ENCODE measurements at regions not wholly inside any gene's neighbourhood (a gene's known extent, or its start where the extent isn't known, plus 50 kb on each side); places are given as distances from the start of the nearest gene placed in this dataset.

DNA sequence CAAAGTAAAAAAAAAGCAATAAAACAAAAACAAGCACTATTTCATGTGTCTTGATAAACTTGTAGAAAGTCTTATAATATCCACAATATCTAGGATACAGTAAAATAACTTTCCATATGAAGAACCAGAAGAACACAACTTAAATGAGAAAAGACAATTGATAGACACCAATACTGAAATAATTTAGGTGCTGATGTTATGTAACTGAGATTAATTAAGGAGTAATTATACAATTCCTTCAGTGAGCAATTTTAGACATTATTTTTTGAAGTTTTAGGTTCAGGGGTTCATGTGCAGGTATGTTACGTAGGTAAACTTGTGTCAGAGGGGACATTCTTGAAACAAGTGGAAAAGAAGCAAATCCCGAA lies 88.3 kb upstream of the VPREB1 start:
- TF ChIP-seq, protein P1, sequence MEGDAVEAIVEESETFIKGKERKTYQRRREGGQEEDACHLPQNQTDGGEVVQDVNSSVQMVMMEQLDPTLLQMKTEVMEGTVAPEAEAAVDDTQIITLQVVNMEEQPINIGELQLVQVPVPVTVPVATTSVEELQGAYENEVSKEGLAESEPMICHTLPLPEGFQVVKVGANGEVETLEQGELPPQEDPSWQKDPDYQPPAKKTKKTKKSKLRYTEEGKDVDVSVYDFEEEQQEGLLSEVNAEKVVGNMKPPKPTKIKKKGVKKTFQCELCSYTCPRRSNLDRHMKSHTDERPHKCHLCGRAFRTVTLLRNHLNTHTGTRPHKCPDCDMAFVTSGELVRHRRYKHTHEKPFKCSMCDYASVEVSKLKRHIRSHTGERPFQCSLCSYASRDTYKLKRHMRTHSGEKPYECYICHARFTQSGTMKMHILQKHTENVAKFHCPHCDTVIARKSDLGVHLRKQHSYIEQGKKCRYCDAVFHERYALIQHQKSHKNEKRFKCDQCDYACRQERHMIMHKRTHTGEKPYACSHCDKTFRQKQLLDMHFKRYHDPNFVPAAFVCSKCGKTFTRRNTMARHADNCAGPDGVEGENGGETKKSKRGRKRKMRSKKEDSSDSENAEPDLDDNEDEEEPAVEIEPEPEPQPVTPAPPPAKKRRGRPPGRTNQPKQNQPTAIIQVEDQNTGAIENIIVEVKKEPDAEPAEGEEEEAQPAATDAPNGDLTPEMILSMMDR (IDR thresholded peaks at IDR 0.05): no peak
- no peak for TF ChIP-seq POLR2A (IDR thresholded peaks at IDR 0.05)

All from Peyer's patch (tissue), 4 donors.